Kidney tubule cell (primary cell): ENCODE measurements at regions not wholly inside any gene's neighbourhood (a gene's known extent, or its start where the extent isn't known, plus 50 kb on each side); places are given as distances from the start of the nearest gene placed in this dataset.

ENCODE experiments used
- DNase-seq: peaks from one replicate; pipeline ENCODE4 v3.0.0-alpha.2; 2018; ENCODE audit warnings: low spot score

- no peak for DNase-seq
These were observed 133.9 kb upstream of the CHST15 start for GRCh38 chr10:124227055-124227975.

- no peak for DNase-seq
These were observed 133.1 kb upstream of the CHST15 start for GRCh38 chr10:124226271-124227054.

DNA sequence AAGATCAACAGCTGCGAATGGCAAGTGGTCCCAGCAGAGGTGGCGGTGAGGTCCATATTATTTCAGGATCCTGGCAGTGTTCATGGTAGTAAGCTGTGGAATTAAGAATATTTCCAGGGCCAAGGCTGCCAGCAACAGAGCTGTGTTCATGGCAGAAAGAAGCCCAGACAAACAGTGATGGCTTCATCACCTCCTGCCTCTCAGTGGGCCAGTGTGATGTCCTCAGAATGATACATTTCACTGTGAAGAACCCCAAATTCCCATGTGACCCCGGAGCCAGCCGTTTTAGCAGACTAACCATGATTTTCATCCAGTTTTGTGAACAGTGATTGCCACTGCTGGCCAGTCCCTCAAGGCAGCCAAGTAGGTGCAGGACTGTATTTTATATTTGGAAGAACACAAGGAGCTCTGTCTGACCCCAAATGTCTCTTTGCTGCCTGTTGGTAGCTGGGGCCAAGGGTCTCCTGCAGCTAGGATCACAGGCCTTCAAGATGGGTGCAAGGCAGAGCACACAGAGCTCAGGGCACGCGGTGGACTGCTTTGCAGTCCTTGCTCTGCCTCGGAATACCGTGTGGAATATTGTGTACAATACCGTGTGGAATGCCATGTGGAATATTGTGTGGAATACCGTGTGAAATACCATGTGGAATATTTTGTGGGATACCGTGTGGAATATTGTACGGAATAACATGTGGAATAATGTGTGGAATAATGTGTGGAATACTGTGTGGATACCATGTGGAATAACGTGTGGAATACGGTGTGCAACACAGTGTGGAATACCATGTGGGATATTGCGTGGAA lies 132.3 kb upstream of the CHST15 start:
- DNase-seq, result no peak

DNA sequence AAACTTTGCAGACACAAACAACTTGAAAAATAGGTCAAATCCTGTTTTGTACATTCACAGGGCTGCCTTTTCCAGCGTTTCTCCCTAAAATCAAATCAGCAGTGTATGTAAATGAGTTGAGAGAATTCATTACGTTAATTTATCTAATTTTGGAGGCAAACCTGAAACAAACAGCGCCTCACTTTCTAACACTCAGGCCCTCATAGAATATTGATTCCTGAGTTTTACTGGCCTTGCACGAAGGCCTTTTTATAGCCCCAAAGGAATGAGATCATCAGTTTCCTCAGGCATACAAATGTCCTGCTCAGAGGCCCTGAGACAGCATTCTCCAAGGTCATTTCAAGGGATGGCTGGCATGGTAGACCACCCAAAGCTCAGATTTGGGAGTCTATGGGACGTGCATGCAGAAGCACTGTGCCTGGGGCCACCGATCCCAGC lies 131.7 kb upstream of the CHST15 start:
- no peak for DNase-seq

DNA sequence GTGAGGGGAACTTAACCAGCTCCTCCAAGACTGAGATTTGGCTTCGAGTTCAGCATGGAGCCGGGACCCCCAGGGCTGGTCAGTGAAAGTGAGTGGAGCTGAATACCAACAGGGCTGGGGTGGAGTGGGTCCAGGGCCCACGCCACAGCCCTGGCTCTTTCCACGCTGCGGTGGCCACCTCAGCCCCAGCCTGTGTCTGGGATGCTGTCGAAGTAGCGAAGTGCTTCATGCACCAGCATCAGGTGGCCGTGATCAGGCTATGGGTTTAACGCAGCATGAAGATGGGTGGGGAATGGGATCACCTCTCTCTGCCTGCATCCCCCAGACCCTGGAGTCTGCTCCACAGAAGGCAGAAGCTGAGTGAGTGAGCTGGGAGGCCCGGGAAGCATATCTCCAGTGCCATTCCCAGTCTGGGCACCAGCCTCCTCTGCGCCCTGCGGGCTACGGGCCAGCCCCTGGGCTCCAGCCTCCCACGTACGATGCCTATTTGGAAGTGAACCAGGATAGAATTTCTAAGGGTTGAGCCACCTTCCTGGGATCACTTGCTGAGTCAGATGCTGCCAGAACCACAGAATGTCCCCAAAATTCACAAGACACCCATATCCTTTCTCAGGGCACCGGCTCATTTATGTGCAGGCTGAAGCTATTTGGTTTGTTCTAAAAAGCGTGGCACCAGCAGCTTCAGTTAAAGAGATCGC lies 131.1 kb upstream of the CHST15 start:
- DNase-seq, result peak; percentile 6

DNA sequence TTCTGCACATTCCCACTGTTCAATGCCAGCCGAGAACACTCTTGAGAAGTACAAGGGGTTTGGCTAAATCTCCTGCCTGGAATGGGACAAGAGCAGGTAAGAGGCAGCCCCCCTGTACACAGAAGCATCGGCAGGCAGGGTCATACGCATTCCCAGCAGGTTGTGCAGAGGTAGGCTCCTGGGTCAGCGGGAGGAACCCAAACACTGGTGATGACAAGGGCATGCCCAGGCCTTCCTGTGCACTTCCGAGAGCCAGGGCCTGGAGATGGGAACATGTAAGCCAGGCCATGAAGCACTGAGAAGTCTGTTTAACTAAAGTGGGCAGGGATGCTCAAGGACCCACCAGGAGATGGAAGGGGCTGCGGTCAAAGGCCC lies 130.3 kb upstream of the CHST15 start:
- DNase-seq, result no peak

GRCh38 chr10:124222988-124223710 lies 129.8 kb upstream of the CHST15 start:
- no peak for DNase-seq

DNA sequence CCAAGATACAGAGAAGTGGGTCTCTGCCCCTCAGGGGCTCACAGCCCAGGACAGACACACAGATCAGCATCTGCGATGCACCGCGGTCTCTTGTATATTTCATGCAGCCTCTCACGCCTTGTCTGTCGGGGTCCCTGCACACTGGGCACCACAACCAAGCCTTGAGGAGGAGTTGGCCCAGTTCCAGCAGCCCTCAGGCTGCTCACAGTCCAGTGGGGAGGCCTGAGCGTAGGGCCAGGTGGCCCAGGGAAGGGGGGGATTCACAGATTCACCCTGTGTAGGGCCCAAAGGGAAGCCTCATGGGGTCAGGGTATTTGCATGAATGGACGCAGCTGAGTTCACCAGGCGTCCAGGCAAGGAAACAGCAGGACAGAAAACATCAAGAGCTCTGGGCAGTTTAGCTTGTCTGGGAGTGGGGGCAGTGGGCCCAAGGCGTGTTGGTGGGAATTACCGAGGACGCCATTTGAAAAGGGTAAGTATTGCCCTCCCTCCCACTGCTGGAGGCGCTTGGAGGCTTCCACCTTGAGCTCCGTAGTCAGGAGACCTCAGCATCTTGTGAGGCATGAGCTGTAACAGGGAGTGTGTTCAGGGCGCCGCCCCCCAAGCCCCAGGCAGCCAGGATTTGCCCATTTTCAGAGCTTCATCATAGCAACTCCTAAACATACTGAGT lies 129.1 kb upstream of the CHST15 start:
- no peak for DNase-seq

DNA sequence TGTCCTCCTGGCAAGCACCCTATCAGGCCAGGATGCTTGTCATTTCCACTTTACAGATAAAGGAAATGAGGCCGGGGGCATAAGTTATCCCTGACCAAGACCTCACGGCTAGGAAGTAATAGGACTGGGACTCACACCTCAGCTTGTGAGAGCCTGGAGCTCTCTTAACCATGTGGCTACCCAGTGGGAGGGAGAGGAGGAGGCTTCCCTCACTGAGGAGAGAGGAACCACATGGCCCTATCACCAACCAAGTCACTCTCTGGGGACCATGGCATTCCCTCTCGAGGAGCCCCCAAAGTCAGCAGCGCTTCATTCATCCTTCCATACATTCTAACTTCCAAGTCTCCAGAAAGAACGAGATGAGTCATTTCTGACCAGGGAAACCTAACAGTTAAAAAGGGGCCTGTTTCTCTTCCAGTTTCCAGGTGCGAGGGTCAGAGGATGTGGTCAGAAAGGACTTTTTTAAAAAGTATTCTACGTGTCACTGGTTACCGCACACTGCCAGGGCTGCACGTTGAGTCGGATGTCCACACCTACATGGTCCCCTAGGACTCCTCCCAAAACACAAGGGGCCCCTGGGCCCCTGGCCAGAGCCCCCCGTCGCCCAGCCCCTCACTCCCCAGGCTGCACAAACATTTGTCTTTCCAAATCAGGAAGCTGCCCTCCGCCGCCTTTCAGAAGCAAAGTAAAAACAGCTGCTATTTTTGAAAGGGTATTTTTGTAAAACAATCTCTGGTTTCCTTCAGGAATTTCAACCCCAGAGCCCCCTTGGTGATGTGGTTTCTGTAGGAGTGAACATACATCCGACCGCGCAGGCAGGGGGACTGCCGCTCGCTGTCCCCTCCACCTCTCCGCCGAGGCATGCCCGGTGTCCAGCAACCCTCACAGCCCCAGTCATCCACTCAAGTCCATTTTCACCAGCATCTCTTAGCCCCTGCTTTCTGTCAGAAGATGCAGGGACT lies 128.2 kb upstream of the CHST15 start:
- peak; percentile 61 for DNase-seq

DNA sequence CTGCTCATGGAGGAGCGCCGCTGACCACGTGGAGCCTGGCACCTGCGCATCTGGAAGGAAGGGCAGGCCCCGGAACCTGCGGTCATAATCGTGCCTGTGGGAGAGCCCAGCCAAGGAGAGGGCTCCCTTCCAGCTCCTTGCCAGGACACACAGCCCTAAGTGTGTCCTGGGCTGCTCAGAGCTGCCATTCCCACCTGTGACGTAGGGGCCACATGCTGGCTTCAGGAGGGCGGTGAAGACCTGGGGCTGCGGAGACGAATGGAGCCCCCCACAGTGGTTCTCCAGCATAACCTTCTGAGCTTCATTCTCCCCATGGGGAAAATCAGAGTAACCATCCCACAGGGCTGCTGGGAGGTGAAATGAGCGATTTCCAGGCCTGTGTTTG lies 127.6 kb upstream of the CHST15 start:
- no peak for DNase-seq

GRCh38 chr10:124220547-124220946 lies 127.1 kb upstream of the CHST15 start:
- DNase-seq, result no peak

DNA sequence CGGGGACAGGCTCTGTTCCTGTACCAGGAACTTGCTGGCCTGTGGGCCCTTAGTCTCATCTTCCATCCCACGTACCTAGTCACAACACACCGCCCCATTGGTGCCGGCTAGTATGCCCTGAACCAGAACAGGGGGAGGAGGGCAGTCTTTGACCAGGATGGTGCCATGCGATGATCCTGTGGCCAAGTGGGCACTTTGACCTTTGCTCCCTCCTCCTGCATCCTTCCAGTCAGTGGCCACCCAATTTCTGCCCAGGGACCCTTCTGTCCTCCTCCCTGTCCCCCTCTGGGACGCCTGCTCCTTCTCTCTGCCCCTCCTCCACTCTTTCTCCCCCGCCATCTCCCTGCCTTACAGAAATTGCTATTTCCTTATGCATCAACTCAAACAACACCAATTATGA lies 126.3 kb upstream of the CHST15 start:
- no peak for DNase-seq

DNA sequence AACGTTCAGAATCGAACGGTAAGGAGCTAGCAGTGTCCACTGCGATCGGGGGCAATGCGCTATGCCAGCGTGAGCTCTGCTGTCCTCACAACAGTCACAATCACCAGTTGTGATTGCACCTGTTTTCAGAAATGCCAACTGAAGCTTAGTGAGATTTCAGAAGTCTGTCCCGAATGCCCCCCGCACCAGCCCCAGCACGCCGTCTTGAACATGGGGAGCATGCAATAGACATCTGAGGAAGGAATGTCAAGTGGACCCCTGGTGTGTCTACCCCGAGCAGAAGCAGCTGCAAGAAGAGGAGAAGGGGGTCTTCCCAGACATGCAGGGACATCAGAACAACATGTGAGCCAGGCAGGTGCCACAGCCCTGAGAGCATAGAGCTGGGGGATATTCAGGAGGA lies 125.7 kb upstream of the CHST15 start:
- no peak for DNase-seq

GRCh38 chr10:124217906-124218804 lies 124.8 kb upstream of the CHST15 start:
- no peak for DNase-seq

GRCh38 chr10:124217031-124217430 lies 123.6 kb upstream of the CHST15 start:
- DNase-seq, result no peak

DNA sequence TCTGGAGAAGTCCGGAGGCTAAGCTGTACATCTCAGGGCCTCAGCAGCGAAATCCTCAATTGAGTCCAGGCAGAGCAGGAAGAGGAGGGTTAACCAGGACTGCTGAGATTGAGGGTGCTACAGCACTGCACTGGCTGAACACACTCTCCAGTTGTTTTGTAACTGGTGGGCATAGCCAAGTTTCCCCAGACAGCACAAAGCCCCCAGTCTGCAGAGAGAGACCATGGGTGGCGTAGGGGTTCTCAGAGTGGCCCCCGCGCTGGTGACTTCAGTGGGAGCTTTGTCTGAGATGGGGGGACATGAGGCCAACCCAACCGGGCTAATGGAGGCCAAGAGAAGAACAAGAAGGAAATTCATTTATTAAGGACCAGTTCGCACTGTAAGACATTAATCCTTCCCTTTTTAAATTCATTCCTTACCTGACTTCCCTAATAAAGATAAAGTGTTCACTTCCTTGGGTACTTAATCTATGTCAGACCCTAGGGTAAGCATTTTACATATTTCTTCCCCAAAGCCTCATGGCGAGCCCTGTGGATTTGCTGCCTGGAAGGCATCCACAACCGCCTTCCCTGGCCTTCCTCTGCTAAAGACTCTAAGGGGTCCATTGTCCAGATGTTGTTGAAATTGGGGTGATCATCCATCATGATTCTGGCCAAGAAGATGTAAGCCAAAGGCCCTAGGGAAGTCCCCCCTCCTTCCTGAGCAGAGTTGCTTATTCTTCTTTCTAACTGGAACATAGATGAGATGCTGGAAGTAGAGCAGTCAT lies 121.4 kb upstream of the CHST15 start:
- DNase-seq, result no peak

DNA sequence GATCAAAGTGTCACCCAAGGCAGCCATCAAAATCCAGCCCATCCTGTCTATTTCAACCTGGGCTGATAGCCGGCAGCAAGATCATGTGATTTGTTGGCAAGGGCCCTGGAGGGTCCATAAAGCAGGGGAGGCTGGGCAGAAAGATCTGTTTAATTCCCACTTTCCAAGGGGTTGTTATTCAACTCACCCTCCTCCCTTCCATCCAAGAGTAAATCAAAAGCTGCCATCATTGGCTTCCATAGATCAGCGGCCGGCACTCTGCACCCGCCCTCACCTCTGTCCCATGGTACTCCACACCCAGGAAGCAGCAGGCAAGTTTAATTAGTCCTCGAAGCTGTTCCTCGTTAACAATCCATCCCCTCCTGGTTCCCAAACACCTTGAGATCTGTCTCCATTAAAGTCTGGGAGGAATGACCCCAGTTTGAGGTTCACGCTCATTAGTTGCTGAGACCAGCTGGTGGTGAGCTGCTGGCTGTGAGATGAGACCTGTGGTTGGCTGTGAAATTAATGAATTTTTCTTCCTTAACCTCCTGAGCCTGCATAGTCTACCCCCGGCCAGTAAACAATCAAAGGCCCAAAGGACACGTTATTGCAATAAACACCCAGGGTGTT lies 120.6 kb upstream of the CHST15 start:
- DNase-seq, result no peak
